ENCODE measurements at regions not wholly inside any gene's neighbourhood (a gene's known extent, or its start where the extent isn't known, plus 50 kb on each side); places are given as distances from the start of the nearest gene placed in this dataset.

GRCh38 chr13:105598529-105598928 lies 936.9 kb downstream of the EFNB2 start:
- H3K4me3 ChIP-seq (ENCODE audit: low read length), result no peak overlapping the region
- TF ChIP-seq CTCF (conservative IDR thresholded peaks at IDR 0.05; ENCODE audit: low read depth, low read length), result no peak
- peak; percentile 77 for DNase-seq (ENCODE audit: low read depth)

GRCh38 chr13:105597573-105597972 lies 937.9 kb downstream of the EFNB2 start:
- TF ChIP-seq CTCF (conservative IDR thresholded peaks at IDR 0.05; ENCODE audit: low read depth, low read length), result no peak
- no peak for DNase-seq (ENCODE audit: low read depth)
- H3K4me3 ChIP-seq (ENCODE audit: low read length), result no peak overlapping the region

GRCh38 chr13:105595471-105595870 lies 940.0 kb downstream of the EFNB2 start:
- no peak for TF ChIP-seq CTCF (conservative IDR thresholded peaks at IDR 0.05; ENCODE audit: low read depth, low read length)
- no peak for DNase-seq (ENCODE audit: low read depth)

GRCh38 chr13:105591277-105591676 lies 944.2 kb downstream of the EFNB2 start:
- TF ChIP-seq CTCF (conservative IDR thresholded peaks at IDR 0.05; ENCODE audit: low read depth, low read length), result no peak
- DNase-seq (ENCODE audit: low read depth), result no peak
- H3K4me3 ChIP-seq (ENCODE audit: low read length), result no peak overlapping the region

More at GRCh38 chr13:105595471-105595870, 940.0 kb downstream of the EFNB2 start:
- no peak overlapping the region for H3K4me3 ChIP-seq (ENCODE audit: low read length)

- no peak overlapping the region for H3K4me3 ChIP-seq (ENCODE audit: low read length)
- no peak for TF ChIP-seq CTCF (conservative IDR thresholded peaks at IDR 0.05; ENCODE audit: low read depth, low read length)
- DNase-seq (ENCODE audit: low read depth), result peak; percentile 26
These were observed 947.7 kb downstream of the EFNB2 start for GRCh38 chr13:105587786-105588185.

- no peak for TF ChIP-seq CTCF (conservative IDR thresholded peaks at IDR 0.05; ENCODE audit: low read depth, low read length)
- DNase-seq (ENCODE audit: low read depth), result no peak
- H3K4me3 ChIP-seq (ENCODE audit: low read length), result no peak overlapping the region
These were observed 955.4 kb downstream of the EFNB2 start for GRCh38 chr13:105579821-105580710.

- no peak overlapping the region for H3K4me3 ChIP-seq (ENCODE audit: low read length)
- TF ChIP-seq CTCF (conservative IDR thresholded peaks at IDR 0.05; ENCODE audit: low read depth, low read length), result no peak
These were observed 962.3 kb downstream of the EFNB2 start for GRCh38 chr13:105573136-105573535.

More at GRCh38 chr13:105573136-105573535, 962.3 kb downstream of the EFNB2 start:
- DNase-seq (ENCODE audit: low read depth), result no peak

All from retinal pigment epithelial cell (primary cell).